ENCODE measurements at regions not wholly inside any gene's neighbourhood (a gene's known extent, or its start where the extent isn't known, plus 50 kb on each side); places are given as distances from the start of the nearest gene placed in this dataset.

DNA sequence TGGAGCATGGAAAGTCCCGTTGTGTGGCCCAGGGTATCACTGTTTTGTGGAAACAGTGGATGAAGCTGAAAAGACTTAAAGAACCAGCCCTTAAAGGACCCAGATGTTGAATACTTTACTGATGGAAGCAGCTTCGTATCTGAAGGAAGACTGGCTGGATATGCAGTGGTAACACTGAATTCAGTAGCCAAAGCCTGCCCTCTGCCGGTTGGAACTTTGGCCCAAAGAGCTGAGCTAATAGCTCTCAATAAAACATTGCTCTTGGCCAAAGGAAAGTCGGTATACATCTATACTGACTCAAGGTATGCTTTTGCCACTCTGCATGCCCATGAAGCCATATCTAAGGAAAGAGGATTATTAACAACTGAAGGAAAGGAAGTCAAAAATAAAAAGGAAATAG lies 885.4 kb downstream of the PDCD6IP start:
- DNase-seq (ENCODE audit: low read depth) = peak; percentile 71
- TF ChIP-seq, protein P1, sequence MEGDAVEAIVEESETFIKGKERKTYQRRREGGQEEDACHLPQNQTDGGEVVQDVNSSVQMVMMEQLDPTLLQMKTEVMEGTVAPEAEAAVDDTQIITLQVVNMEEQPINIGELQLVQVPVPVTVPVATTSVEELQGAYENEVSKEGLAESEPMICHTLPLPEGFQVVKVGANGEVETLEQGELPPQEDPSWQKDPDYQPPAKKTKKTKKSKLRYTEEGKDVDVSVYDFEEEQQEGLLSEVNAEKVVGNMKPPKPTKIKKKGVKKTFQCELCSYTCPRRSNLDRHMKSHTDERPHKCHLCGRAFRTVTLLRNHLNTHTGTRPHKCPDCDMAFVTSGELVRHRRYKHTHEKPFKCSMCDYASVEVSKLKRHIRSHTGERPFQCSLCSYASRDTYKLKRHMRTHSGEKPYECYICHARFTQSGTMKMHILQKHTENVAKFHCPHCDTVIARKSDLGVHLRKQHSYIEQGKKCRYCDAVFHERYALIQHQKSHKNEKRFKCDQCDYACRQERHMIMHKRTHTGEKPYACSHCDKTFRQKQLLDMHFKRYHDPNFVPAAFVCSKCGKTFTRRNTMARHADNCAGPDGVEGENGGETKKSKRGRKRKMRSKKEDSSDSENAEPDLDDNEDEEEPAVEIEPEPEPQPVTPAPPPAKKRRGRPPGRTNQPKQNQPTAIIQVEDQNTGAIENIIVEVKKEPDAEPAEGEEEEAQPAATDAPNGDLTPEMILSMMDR (IDR thresholded peaks at IDR 0.05; ENCODE audit: low read length, missing control alignments) = peak; percentile 71
- H3K4me3 ChIP-seq (replicated peaks; ENCODE audit: low read depth, low read length) = no peak overlapping the region

DNA sequence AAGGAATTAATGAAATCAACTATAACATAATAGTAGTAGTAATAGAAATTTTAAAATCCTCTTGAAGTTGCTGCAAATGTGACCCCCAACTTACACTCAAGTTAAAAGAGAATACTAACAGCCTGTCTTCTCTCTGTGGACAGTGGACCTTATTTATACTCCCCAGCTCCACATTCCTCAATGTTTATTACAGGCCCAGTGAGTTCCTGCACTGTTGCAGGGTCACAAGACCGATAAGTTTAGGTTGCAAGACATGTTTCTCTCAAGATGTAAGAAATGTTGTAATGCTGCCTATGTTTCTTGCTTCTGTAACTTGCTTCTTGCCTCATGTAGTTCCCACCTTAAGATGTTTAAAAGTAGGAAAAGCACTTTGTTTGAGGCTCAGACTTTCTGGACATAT lies 888.1 kb downstream of the PDCD6IP start:
- H3K4me3 ChIP-seq (replicated peaks; ENCODE audit: low read depth, low read length) = no peak overlapping the region
- no peak for DNase-seq (ENCODE audit: low read depth)
- TF ChIP-seq, protein P1 (IDR thresholded peaks at IDR 0.05; ENCODE audit: low read length, missing control alignments) = no peak

DNA sequence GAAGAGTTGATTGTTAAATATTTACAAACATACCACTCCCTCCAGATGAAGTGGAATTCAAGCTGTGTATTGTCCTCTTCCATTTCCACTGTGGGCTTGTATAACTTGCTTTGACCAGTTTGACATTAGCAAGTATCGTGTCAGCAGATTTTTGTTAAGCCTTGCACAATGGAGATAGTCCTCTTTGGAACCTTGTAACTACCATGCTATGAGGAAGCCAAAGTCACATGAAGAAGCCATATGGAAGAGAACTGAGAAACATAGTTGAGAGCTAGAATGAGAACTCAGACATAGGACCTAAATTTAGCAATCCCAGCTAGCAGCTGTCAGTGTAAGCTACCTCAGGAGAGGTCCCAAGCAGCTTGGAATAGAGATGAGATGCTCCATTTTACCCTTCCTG lies 889.2 kb downstream of the PDCD6IP start:
- TF ChIP-seq, protein P1 (IDR thresholded peaks at IDR 0.05; ENCODE audit: low read length, missing control alignments) = no peak
- H3K4me3 ChIP-seq (replicated peaks; ENCODE audit: low read depth, low read length) = no peak overlapping the region
- no peak for DNase-seq (ENCODE audit: low read depth)

DNA sequence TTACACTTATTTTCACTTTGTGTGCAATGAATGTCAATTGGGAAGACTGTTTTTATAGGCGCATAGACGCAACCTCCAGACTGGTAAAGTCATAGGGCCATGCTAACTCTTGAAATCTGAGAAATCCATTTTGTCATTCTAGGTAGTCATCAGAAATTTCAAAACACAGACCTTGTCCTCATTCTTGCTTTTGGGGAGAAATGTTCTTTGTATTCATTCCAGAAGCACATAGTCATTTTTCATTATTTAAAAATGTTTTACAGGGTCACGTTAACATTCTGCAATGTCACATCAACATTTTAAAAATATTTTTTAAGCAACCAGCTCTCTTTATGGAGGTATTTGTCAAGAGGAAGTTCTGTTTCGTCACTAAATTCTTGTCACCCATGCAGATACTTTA lies 898.4 kb downstream of the PDCD6IP start:
- no peak for DNase-seq (ENCODE audit: low read depth)
- TF ChIP-seq, protein P1 (IDR thresholded peaks at IDR 0.05; ENCODE audit: low read length, missing control alignments) = no peak
- no peak overlapping the region for H3K4me3 ChIP-seq (replicated peaks; ENCODE audit: low read depth, low read length)

DNA sequence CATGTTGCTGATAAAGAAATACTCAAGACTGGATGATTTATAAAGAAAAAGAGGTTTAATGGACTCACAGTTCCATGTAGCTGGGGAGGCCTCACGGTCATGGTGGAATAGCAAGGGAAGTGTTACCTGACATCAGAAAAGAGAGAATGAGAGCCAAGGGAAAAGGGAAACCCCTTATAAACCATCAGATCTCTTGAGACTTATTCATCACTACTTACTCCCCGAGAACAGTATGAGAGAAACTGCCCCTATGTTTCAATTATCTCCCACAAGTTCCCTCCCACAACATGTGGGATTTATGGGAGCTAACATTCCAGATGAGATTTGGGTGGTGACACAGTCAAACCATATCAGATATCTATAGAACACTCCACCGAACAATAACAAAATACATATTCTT lies 904.6 kb downstream of the PDCD6IP start:
- TF ChIP-seq, protein P1 (IDR thresholded peaks at IDR 0.05; ENCODE audit: low read length, missing control alignments) = no peak
- DNase-seq (ENCODE audit: low read depth) = no peak
- no peak overlapping the region for H3K4me3 ChIP-seq (replicated peaks; ENCODE audit: low read depth, low read length)

DNA sequence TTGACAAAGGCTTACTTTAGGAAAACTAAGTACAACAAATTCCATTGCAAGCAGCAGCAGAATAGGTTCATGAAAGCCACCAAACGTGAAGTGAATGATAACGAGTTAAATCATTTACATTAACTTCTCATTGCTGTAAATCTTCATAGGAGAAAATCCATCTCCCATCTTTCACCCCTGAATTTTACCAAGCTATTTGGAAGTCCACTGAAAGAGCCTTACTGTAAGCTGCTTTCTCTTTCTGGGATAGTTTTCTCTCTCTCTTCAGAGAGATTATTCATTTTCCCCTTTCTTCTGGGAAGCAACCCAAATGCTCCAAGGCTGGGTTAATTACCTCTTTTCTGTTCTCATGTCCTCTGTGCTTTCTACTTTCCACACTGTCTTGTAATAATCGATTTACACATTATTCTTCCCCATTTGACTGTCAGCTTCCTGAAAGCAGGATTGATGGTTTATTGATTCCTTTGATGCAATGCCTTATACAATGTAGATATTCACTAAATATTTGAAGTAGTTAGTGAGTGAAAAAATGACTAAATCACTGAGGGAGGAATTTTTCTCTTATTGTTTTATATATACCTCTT lies 914.3 kb upstream of the ARPP21 start:
- H3K4me3 ChIP-seq (replicated peaks; ENCODE audit: low read depth, low read length) = no peak overlapping the region
- DNase-seq (ENCODE audit: low read depth) = no peak
- TF ChIP-seq, protein P1 (IDR thresholded peaks at IDR 0.05; ENCODE audit: low read length, missing control alignments) = no peak

DNA sequence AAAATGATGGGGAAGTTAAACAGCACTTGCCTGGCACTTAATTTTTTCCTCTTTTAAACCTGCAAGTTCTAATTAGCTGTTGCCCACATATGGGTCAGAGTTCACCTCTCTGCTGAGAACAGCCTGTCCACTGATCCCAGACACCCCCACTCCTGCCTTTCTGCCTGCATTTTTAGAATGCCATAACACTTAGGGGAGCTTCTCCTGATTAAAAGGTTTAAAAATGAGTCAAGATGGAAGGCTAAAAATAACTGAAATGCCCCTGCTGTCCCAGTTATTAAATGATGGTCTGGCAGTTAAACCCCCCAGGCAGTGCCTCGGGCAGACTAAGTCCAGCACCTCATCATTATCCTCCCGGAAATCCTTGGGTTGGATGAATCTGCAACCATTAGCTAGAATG lies 913.6 kb upstream of the ARPP21 start:
- TF ChIP-seq, protein P1 (IDR thresholded peaks at IDR 0.05; ENCODE audit: low read length, missing control alignments) = no peak
- DNase-seq (ENCODE audit: low read depth) = no peak
- H3K4me3 ChIP-seq (replicated peaks; ENCODE audit: low read depth, low read length) = no peak overlapping the region

Measured in fibroblast of pulmonary artery (primary cell).